Mammary epithelial cell (primary cell): ENCODE measurements at regions not wholly inside any gene's neighbourhood (a gene's known extent, or its start where the extent isn't known, plus 50 kb on each side); places are given as distances from the start of the nearest gene placed in this dataset.

ENCODE experiments used
- CTCF ChIP-seq, 2 donors: IDR thresholded peaks in 1 of 2; conservative IDR thresholded peaks in 1 of 2; 2 replicates each; pipeline ENCODE4 v1.5.1; 2011 to 2012; ENCODE audit warnings: inconsistent platforms in 2 of 2, low read length in 2 of 2, mild to moderate bottlenecking in 2 of 2, control low read depth in 1 of 2, low read depth in 1 of 2; ENCODE audit not compliant: insufficient read depth in 1 of 2; ENCODE audit errors: extremely low read depth in 1 of 2
- EZH2 ChIP-seq: IDR thresholded peaks from 2 replicates; pipeline ENCODE4 v1.6.1; 2012; ENCODE audit warnings: low read length, inconsistent platforms, borderline replicate concordance

GRCh38 chr2:39540414-39540813, 103.3 kb upstream of the MAP4K3 start:
- no peak for TF ChIP-seq CTCF (conservative IDR thresholded peaks at IDR 0.05 in 1 of 2, IDR thresholded peaks at IDR 0.05 in 1 of 2; ENCODE audit: extremely low read depth in 1 of 2, insufficient read depth in 1 of 2, low read depth in 1 of 2, low read length in 2 of 2)
- TF ChIP-seq EZH2: no peak
